HFFc6 (cell line): ENCODE measurements at regions not wholly inside any gene's neighbourhood (a gene's known extent, or its start where the extent isn't known, plus 50 kb on each side); places are given as distances from the start of the nearest gene placed in this dataset.

ENCODE experiments used
- DNase-seq: peaks from one replicate; pipeline ENCODE4 v3.0.0-alpha.2; 2018
- H3K27ac Mint-ChIP-seq: 2 replicates; pipeline ENCODE4 v1.8.0; 2020; ENCODE audit warnings: mild to moderate bottlenecking, mixed read lengths
- H3K27me3 Mint-ChIP-seq: 2 replicates; pipeline ENCODE4 v1.8.0; 2021; ENCODE audit warnings: mild to moderate bottlenecking, moderate library complexity, mixed read lengths; ENCODE audit not compliant: insufficient read depth
- H3K36me3 Mint-ChIP-seq: 2 replicates; pipeline ENCODE4 v1.8.0; 2021; ENCODE audit warnings: low read depth, mixed read lengths
- H3K4me1 Mint-ChIP-seq: 2 replicates; pipeline ENCODE4 v1.8.0; 2020; ENCODE audit warnings: low read depth, mixed read lengths
- H3K4me3 Mint-ChIP-seq: 2 replicates; pipeline ENCODE4 v1.8.0; 2020; ENCODE audit warnings: mild to moderate bottlenecking, moderate library complexity, mixed read lengths
- H3K9me3 Mint-ChIP-seq: 2 replicates; pipeline ENCODE4 v1.8.0; 2020; ENCODE audit warnings: mild to moderate bottlenecking, mixed read lengths
- CTCF ChIP-seq: fragments of 200-600 bp; sonication (generic); IDR thresholded peaks from 2 replicates; pipeline ENCODE4 v1.5.0; 2021; ENCODE audit warnings: antibody characterized with exemption, mild to moderate bottlenecking

- H3K4me3 Mint-ChIP-seq = no peak overlapping the region
- H3K27ac Mint-ChIP-seq = no peak overlapping the region
Measured at GRCh38 chr7:24501443-24502134, 71.7 kb upstream of the PALS2 start.

GRCh38 chr7:24502135-24502488 is 71.1 kb upstream of the PALS2 start:
- DNase-seq = no peak
- Mint-ChIP-seq H3K27ac (no peak overlapping the region), H3K9me3 (no peaks in the 10 kb centered on the region), H3K4me1 (no peaks in the 10 kb centered on the region), H3K4me3 (no peak overlapping the region), H3K27me3 (no peaks in the 10 kb centered on the region; the same call in 1 of the 2 replicates), H3K36me3 (no peaks in the 10 kb centered on the region)
- TF ChIP-seq CTCF = no peak

More at GRCh38 chr7:24501443-24502134, 71.7 kb upstream of the PALS2 start:
- DNase-seq = no peak
- no peaks in the 10 kb centered on the region; the same call in 1 of the 2 replicates for H3K27me3 Mint-ChIP-seq
- no peaks in the 10 kb centered on the region for H3K9me3 Mint-ChIP-seq
- no peak for TF ChIP-seq CTCF
- no peaks in the 10 kb centered on the region for H3K4me1 Mint-ChIP-seq
- no peaks in the 10 kb centered on the region for H3K36me3 Mint-ChIP-seq

GRCh38 chr7:24503506-24503905 is 69.7 kb upstream of the PALS2 start:
- DNase-seq = no peak
- Mint-ChIP-seq H3K27me3 (no peaks in the 10 kb centered on the region; the same call in none of the 2 replicates), H3K9me3 (no peaks in the 10 kb centered on the region), H3K4me3 (no peak overlapping the region), H3K4me1 (no peaks in the 10 kb centered on the region), H3K36me3 (no peaks in the 10 kb centered on the region), H3K27ac (no peak overlapping the region)
- no peak for TF ChIP-seq CTCF

- Mint-ChIP-seq H3K36me3 (no peaks in the 10 kb centered on the region), H3K4me3 (no peak overlapping the region), H3K9me3 (no peaks in the 10 kb centered on the region), H3K4me1 (no peaks in the 10 kb centered on the region), H3K27me3 (no peaks in the 10 kb centered on the region; the same call in none of the 2 replicates), H3K27ac (no peak overlapping the region)
- DNase-seq = no peak
- no peak for TF ChIP-seq CTCF
Measured at GRCh38 chr7:24504040-24504439, 69.2 kb upstream of the PALS2 start.

- Mint-ChIP-seq H3K27ac (no peak overlapping the region), H3K36me3 (no peaks in the 10 kb centered on the region), H3K4me1 (no peaks in the 10 kb centered on the region), H3K27me3 (no peaks in the 10 kb centered on the region; the same call in none of the 2 replicates), H3K4me3 (no peak overlapping the region), H3K9me3 (no peaks in the 10 kb centered on the region)
- no peak for TF ChIP-seq CTCF
- no peak for DNase-seq
Measured at GRCh38 chr7:24504836-24505235, 68.4 kb upstream of the PALS2 start.
